ENCODE measurements at regions not wholly inside any gene's neighbourhood (a gene's known extent, or its start where the extent isn't known, plus 50 kb on each side); places are given as distances from the start of the nearest gene placed in this dataset.

- TF ChIP-seq CTCF (IDR thresholded peaks at IDR 0.05; ENCODE audit: low read length) (no peak), EZH2 (IDR thresholded peaks at IDR 0.05; ENCODE audit: borderline replicate concordance, low read length) (no peak)
These were observed 131.1 kb downstream of the ACTL7B start for GRCh38 chr9:108724652-108725051.

All from OCI-LY1 (cell line).